ENCODE measurements at regions not wholly inside any gene's neighbourhood (a gene's known extent, or its start where the extent isn't known, plus 50 kb on each side); places are given as distances from the start of the nearest gene placed in this dataset.

DNA sequence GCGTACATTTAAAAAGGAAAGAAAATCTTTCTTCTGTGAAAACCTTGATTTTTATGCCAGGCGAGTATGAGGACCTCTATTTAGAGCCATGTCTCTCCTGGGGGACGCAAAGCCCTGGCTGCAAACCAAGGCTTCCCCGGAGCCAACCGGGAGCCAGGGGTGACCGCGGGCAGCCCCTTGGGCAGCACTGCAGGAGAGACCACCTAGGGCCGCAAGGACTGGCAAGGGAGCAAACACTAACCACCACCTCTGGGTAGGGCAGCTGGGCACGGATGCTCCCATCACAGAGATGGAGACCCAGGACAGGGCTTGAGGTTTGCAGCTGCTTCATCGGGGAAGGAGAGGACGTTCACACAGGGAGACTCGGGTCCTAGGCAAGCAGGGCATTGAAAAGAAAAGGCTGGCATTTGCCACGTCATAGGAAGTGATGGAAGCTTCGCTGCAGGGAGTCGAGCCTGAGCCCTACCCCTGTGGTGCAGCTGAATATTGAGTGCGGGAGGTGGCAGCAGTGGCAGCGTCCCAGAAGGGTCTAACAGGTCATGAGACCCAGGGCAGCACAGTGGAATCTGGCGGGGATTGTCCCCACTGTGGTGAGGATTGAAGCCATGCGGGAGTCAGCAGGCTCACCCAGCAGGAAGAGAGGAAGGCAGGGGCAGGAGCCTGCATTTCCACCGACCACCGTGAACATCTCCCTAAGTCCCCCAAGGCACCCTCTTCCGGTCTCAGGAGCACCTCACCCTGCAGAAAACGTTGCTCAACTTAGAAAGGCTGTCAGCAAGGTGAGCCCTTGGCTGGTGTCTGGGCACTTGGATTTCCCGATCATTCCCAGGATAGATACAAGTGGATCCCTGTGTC is 156.2 kb upstream of the CST7 start:
- TF ChIP-seq CTCF (IDR thresholded peaks at IDR 0.05) = no peak

DNA sequence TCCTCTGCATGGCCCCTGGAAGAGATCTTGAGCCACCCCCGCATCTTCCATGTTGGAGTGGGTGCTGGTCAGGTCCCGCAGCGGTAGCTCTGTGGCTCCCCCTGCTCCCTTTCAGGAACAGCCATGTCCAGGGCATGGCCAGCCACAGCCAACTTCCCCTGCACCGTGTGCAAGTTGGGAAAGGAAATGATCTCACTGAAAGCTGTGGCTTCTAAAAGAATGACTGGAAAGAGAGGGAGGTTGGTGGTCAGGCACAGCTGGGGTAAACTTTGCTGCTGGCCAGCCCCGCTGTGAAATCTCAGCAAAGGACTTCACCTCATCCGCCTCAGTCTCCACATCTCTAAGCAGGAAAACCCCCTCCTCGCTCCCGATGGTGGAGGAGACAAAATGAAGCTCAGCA is 153.6 kb upstream of the CST7 start:
- DNase-seq = no peak
- intact Hi-C loops (cut with DNase I; ENCODE audit: low total_unique reads) = no loop called here
- Histone ChIP-seq H3K4me1 (no peaks in the 10 kb centered on the region), H3K36me3 (no peaks in the 10 kb centered on the region), H3K27ac (no peak overlapping the region), H3K27me3 (peaks cover 0 to 6% of the 10 kb centered on the region in 2 donors), H3K4me3 (no peak overlapping the region), H3K9me3 (no peaks in the 10 kb centered on the region)
- no peak for TF ChIP-seq CTCF (IDR thresholded peaks at IDR 0.05)

More for the DNA sequence above, 156.2 kb upstream of the CST7 start:
- no peaks in the 10 kb centered on the region for H3K36me3 ChIP-seq
- no peaks in the 10 kb centered on the region for H3K4me1 ChIP-seq
- H3K27me3 ChIP-seq = peaks cover 0 to 4% of the 10 kb centered on the region in 2 donors
- DNase-seq = no peak
- intact Hi-C loops (cut with DNase I; ENCODE audit: low total_unique reads) = no loop called here
- no peaks in the 10 kb centered on the region for H3K9me3 ChIP-seq
- no peak overlapping the region for H3K27ac ChIP-seq
- H3K4me3 ChIP-seq = no peak overlapping the region

DNA sequence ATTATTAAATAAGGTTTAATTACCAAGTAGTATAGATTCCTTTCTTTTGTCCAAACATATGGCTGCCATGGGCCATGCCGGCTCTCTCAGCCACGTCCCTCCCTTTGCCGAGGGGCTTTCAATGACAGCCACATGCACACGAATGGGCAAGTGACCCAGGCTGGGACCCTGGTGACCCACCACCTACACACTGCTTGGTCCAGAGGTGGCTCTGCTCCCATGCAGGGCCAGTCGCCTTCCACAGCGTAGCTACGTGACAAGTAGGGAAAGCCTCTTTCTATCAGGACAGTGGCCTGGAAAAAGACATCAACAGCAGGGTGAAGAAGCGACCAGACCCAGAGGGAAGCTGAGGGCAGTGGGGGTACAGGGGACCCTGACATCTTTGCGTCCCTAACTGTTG is 152.8 kb upstream of the CST7 start:
- intact Hi-C loops (cut with DNase I; ENCODE audit: low total_unique reads) = no loop called here
- no peak overlapping the region for H3K4me3 ChIP-seq
- H3K27ac ChIP-seq = no peak overlapping the region
- H3K4me1 ChIP-seq = no peaks in the 10 kb centered on the region
- H3K36me3 ChIP-seq = no peaks in the 10 kb centered on the region
- DNase-seq = no peak
- no peak for TF ChIP-seq CTCF (IDR thresholded peaks at IDR 0.05)
- peaks cover 0 to 8% of the 10 kb centered on the region in 2 donors for H3K27me3 ChIP-seq
- H3K9me3 ChIP-seq = no peaks in the 10 kb centered on the region

DNA sequence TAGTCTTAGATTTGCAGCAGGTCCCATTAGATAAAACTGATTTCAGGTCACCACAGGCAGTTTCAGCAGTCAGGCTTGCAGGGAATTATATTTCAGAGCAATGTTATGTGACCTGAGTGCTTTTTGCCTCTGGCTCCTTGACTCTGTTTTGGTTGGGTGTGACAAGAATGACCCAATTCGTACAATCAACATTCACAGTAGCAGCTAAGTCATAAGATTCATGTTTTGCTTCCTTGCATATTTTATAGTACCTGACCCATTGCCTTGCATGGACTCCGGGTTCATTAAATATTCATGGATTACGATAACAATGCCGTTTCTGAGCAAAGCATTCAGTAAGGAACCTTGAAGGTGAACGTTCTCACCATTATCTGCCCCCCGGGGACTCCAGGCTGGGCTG is 152.0 kb upstream of the CST7 start:
- H3K27me3 ChIP-seq = peaks cover 0 to 8% of the 10 kb centered on the region in 2 donors
- H3K27ac ChIP-seq = no peak overlapping the region
- no peak for DNase-seq
- H3K9me3 ChIP-seq = no peaks in the 10 kb centered on the region
- no peak for TF ChIP-seq CTCF (IDR thresholded peaks at IDR 0.05)
- intact Hi-C loops (cut with DNase I; ENCODE audit: low total_unique reads) = no loop called here
- H3K4me1 ChIP-seq = no peaks in the 10 kb centered on the region
- no peak overlapping the region for H3K4me3 ChIP-seq
- H3K36me3 ChIP-seq = no peaks in the 10 kb centered on the region

- TF ChIP-seq CTCF (IDR thresholded peaks at IDR 0.05) = no peak
- Histone ChIP-seq H3K4me1 (no peaks in the 10 kb centered on the region), H3K4me3 (no peak overlapping the region), H3K27ac (no peak overlapping the region), H3K36me3 (no peaks in the 10 kb centered on the region), H3K9me3 (no peaks in the 10 kb centered on the region), H3K27me3 (peaks cover 0 to 11% of the 10 kb centered on the region in 2 donors)
- intact Hi-C loops (cut with DNase I; ENCODE audit: low total_unique reads) = no loop called here
- DNase-seq = no peak
Measured at GRCh38 chr20:24797745-24798655, 151.1 kb upstream of the CST7 start.
